Stomach (tissue), 8 donors: ENCODE measurements at regions not wholly inside any gene's neighbourhood (a gene's known extent, or its start where the extent isn't known, plus 50 kb on each side); places are given as distances from the start of the nearest gene placed in this dataset.

ENCODE experiments used
- DNase-seq, 2 donors: peaks; one replicate each; pipeline versions ENCODE4 v3.0.0 to v3.0.0-alpha.2; 2013 to 2019
- H3K27ac ChIP-seq, 5 donors: fragments of 200-600 bp in 4 of 5; sonication (generic) in 4 of 5; one replicate each; pipeline ENCODE4 v1.5.1; 2013 to 2019; ENCODE audit warnings: mild to moderate bottlenecking in 1 of 5, moderate library complexity in 1 of 5
- H3K27me3 ChIP-seq, 3 donors: fragments of 200-600 bp; sonication (generic); one replicate each; pipeline ENCODE4 v1.5.1; 2017 to 2019; ENCODE audit warnings: mixed run types in 1 of 3
- H3K36me3 ChIP-seq, 4 donors: fragments of 200-600 bp; sonication (generic); 1 replicate in 3 of 4; 2 replicates in 1 of 4; pipeline ENCODE4 v1.5.1; 2016 to 2019
- H3K4me1 ChIP-seq, 4 donors: fragments of 200-600 bp; sonication (generic); one replicate each; pipeline ENCODE4 v1.5.1; 2016 to 2019
- H3K4me3 ChIP-seq, 4 donors: fragments of 200-600 bp; sonication (generic) in 3 of 4; one replicate each; pipeline ENCODE4 v1.5.1; 2016 to 2019; ENCODE audit warnings: mild to moderate bottlenecking in 1 of 4
- H3K9me3 ChIP-seq, 4 donors: fragments of 200-600 bp; sonication (generic); one replicate each; pipeline ENCODE4 v1.5.1; 2016 to 2019
- CTCF ChIP-seq, 7 experiments: fragments of 450-650 bp in 4 of 7; fragments of 200-600 bp in 3 of 7; sonication (generic) in 3 of 7; IDR thresholded peaks; one replicate each; pipeline ENCODE4 v1.5.1; 2016 to 2019; ENCODE audit warnings: antibody characterized with exemption in 7 of 7, control low read depth in 2 of 7, mild to moderate bottlenecking in 1 of 7
- EP300 ChIP-seq: sonication (generic); formaldehyde crosslinking; IDR thresholded peaks from one replicate; pipeline ENCODE4 v1.6.1; 2017; ENCODE audit warnings: antibody characterized with exemption
- POLR2A ChIP-seq, 4 donors: fragments of 450-650 bp; IDR thresholded peaks; one replicate each; pipeline ENCODE4 v1.6.1; 2016; ENCODE audit warnings: antibody characterized with exemption in 4 of 4, control low read depth in 2 of 4, mild to moderate bottlenecking in 1 of 4, moderate library complexity in 1 of 4
- POLR2AphosphoS5 ChIP-seq, 3 donors: sonication (generic); formaldehyde crosslinking; IDR thresholded peaks; one replicate each; pipeline ENCODE4 v1.6.1; 2016; ENCODE audit warnings: antibody characterized with exemption in 3 of 3
- WGBS, 5 donors: extraction: QIAGEN DNeasy Blood & Tissue Kit in 3 of 5; methylation state at CpG; one replicate each; pipeline versions ENCODE4 v1.1.5 to v1.1.7; 2013 to 2018; 5-methylcytosine and 5-hydroxymethylcytosine counted together
- intact Hi-C: fragments of 100-400 bp; cut with DNase I; formaldehyde crosslinking; loops from one replicate; pipeline ENCODE4 v1.15.1; 2023; ENCODE audit warnings: low total_unique reads
- donor health status: healthy with polysubstance abuse.
- donor health status: Bipolar disorder and iron deficiency.
- donor health status: healthy.

GRCh38 chr2:56912490-56912889, 728.7 kb downstream of the CCDC85A start:
- intact Hi-C loops, result no loop called here
- Histone ChIP-seq H3K36me3 (no peaks in the 10 kb centered on the region), H3K9me3 (peaks cover 0 to 7% (median 3%) of the 10 kb centered on the region in 4 donors), H3K4me3 (no peak overlapping the region), H3K27me3 (no peaks in the 10 kb centered on the region), H3K27ac (no peak overlapping the region), H3K4me1 (no peaks in the 10 kb centered on the region)
- WGBS, 5 donors, result 48 to 58% (median 57%) methylated on average over 4 of the region's 4 CpGs
- DNase-seq, result no peak
- TF ChIP-seq POLR2A (IDR thresholded peaks at IDR 0.05) (no peak), EP300 (no peak), POLR2AphosphoS5 (IDR thresholded peaks at IDR 0.05) (no peak), CTCF (IDR thresholded peaks at IDR 0.05) (no peak)

GRCh38 chr2:56918790-56919189, 735.0 kb downstream of the CCDC85A start:
- H3K4me1 ChIP-seq, result no peaks in the 10 kb centered on the region
- TF ChIP-seq POLR2A (IDR thresholded peaks at IDR 0.05), result no peak
- no peak for TF ChIP-seq EP300
- TF ChIP-seq CTCF (IDR thresholded peaks at IDR 0.05), result no peak
- TF ChIP-seq POLR2AphosphoS5 (IDR thresholded peaks at IDR 0.05), result no peak
- DNase-seq, result no peak
- H3K27me3 ChIP-seq, result no peaks in the 10 kb centered on the region
- peaks cover 0 to 7% (median 3%) of the 10 kb centered on the region in 4 donors for H3K9me3 ChIP-seq
- H3K27ac ChIP-seq, result no peak overlapping the region
- H3K4me3 ChIP-seq, result no peak overlapping the region
- no peaks in the 10 kb centered on the region for H3K36me3 ChIP-seq
- intact Hi-C loops, result no loop called here

GRCh38 chr2:56933976-56934375, 750.2 kb downstream of the CCDC85A start:
- TF ChIP-seq POLR2AphosphoS5 (IDR thresholded peaks at IDR 0.05), result no peak
- no peak for TF ChIP-seq POLR2A (IDR thresholded peaks at IDR 0.05)
- no peak for TF ChIP-seq EP300
- no peak for TF ChIP-seq CTCF (IDR thresholded peaks at IDR 0.05)

GRCh38 chr2:56934866-56935265, 751.1 kb downstream of the CCDC85A start:
- 80 to 93% (median 84%) methylated on average over 1 of the region's 1 CpG for WGBS, 5 donors
- TF ChIP-seq POLR2AphosphoS5 (IDR thresholded peaks at IDR 0.05), result no peak
- TF ChIP-seq CTCF (IDR thresholded peaks at IDR 0.05), result no peak
- no peak for TF ChIP-seq EP300
- Histone ChIP-seq H3K9me3 (no peaks in the 10 kb centered on the region), H3K27me3 (no peaks in the 10 kb centered on the region), H3K27ac (no peak overlapping the region), H3K4me3 (no peak overlapping the region), H3K36me3 (no peaks in the 10 kb centered on the region), H3K4me1 (no peaks in the 10 kb centered on the region)
- DNase-seq, result no peak
- intact Hi-C loops, result no loop called here

More at GRCh38 chr2:56933976-56934375, 750.2 kb downstream of the CCDC85A start:
- no peaks in the 10 kb centered on the region for H3K9me3 ChIP-seq
- H3K27ac ChIP-seq, result no peak overlapping the region
- intact Hi-C loops, result no loop called here
- no peaks in the 10 kb centered on the region for H3K36me3 ChIP-seq
- no peaks in the 10 kb centered on the region for H3K4me1 ChIP-seq
- DNase-seq, result no peak
- H3K4me3 ChIP-seq, result no peak overlapping the region
- 69 to 80% (median 75%) methylated on average over 2 of the region's 2 CpGs for WGBS, 5 donors
- no peaks in the 10 kb centered on the region for H3K27me3 ChIP-seq
